CD4-positive, alpha-beta T cell treated with Interleukin-12 subunit alpha and Interleukin-12 subunit beta, for 1 hour (primary cell): ENCODE measurements at regions not wholly inside any gene's neighbourhood (a gene's known extent, or its start where the extent isn't known, plus 50 kb on each side); places are given as distances from the start of the nearest gene placed in this dataset.
"Not testable (repeated sequence)": the region's sequence is repeated elsewhere in the genome, so short reads cannot be mapped to it uniquely, and the experiment has no call there.

Source experiments
- DNase-seq: peaks from one replicate; pipeline ENCODE4 v3.0.0-alpha.2; 2020

GRCh38 chr1:88528792-88529191, 155.3 kb upstream of the PKN2 start:
- DNase-seq: no peak

- DNase-seq: no peak
These were observed 154.5 kb upstream of the PKN2 start for GRCh38 chr1:88529581-88529980.

- DNase-seq: no peak
These were observed 153.8 kb upstream of the PKN2 start for GRCh38 chr1:88530246-88530645.

GRCh38 chr1:88537787-88538186, 146.3 kb upstream of the PKN2 start:
- no peak for DNase-seq

GRCh38 chr1:88538222-88538899, 145.7 kb upstream of the PKN2 start:
- no peak for DNase-seq

GRCh38 chr1:88540255-88540654, 143.8 kb upstream of the PKN2 start:
- DNase-seq: no peak

- no peak for DNase-seq
These were observed 142.5 kb upstream of the PKN2 start for GRCh38 chr1:88541596-88541995.

GRCh38 chr1:88544195-88544594, 139.9 kb upstream of the PKN2 start:
- DNase-seq: no peak

GRCh38 chr1:88549536-88549935, 134.5 kb upstream of the PKN2 start:
- no peak for DNase-seq

GRCh38 chr1:88552226-88552625, 131.8 kb upstream of the PKN2 start:
- DNase-seq: no peak

- DNase-seq: no peak
These were observed 127.1 kb upstream of the PKN2 start for GRCh38 chr1:88557014-88557413.

GRCh38 chr1:88560621-88561020, 123.5 kb upstream of the PKN2 start:
- no peak for DNase-seq

GRCh38 chr1:88562991-88563390, 121.1 kb upstream of the PKN2 start:
- DNase-seq: no peak

- no peak for DNase-seq
These were observed 117.3 kb upstream of the PKN2 start for GRCh38 chr1:88566615-88567387.

GRCh38 chr1:88571506-88571905, 112.6 kb upstream of the PKN2 start:
- no peak for DNase-seq

- DNase-seq: no peak
These were observed 104.5 kb upstream of the PKN2 start for GRCh38 chr1:88579598-88579997.

GRCh38 chr1:88581703-88582102, 102.4 kb upstream of the PKN2 start:
- DNase-seq: no peak

GRCh38 chr1:88593358-88593757, 90.7 kb upstream of the PKN2 start:
- no peak for DNase-seq

GRCh38 chr1:88595355-88596002, 88.6 kb upstream of the PKN2 start:
- peak; percentile 35 for DNase-seq

GRCh38 chr1:88597973-88598372, 86.1 kb upstream of the PKN2 start:
- DNase-seq: not testable (repeated sequence)

GRCh38 chr1:88608139-88608943, 75.7 kb upstream of the PKN2 start:
- peak; percentile 14 for DNase-seq

GRCh38 chr1:88609051-88609450, 75.0 kb upstream of the PKN2 start:
- DNase-seq: no peak

- DNase-seq: no peak
These were observed 73.4 kb upstream of the PKN2 start for GRCh38 chr1:88610687-88611086.
